ENCODE measurements at regions not wholly inside any gene's neighbourhood (a gene's known extent, or its start where the extent isn't known, plus 50 kb on each side); places are given as distances from the start of the nearest gene placed in this dataset.

DNA sequence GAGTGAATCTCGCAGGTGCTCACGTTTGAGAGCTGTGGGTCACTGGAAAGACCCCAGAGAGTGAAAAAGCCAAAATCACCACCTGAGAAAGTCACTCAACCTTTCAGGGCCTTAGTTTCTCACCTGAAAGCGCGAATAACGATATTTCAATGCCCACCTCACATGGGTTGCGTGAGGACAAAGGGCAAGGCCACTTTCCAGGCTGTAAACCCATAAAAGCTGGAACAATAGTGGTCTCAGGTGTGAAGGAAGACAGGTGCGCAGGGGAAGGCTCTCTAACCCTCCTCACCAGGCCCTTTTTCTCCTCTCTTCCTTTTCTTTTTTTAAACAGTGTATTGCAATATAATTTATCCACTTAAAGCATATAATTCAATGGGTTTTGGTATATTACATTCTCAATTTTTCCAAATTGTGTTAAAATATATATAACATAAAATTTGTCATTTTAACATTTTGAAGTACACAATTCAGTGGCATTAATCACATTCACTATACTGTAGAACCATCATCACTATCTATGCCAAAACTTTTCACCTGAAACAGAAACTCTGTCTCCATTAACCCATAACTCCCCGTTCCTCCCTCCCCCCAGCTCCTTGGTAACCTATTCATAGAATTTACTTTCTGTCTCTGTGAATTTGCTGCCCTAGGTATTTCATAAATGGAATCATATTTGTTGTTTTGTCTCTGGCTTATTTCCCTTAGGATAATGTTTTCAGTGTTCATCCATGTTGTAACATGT, 118.4 kb upstream of the TNR start:
- TF ChIP-seq, protein P1, sequence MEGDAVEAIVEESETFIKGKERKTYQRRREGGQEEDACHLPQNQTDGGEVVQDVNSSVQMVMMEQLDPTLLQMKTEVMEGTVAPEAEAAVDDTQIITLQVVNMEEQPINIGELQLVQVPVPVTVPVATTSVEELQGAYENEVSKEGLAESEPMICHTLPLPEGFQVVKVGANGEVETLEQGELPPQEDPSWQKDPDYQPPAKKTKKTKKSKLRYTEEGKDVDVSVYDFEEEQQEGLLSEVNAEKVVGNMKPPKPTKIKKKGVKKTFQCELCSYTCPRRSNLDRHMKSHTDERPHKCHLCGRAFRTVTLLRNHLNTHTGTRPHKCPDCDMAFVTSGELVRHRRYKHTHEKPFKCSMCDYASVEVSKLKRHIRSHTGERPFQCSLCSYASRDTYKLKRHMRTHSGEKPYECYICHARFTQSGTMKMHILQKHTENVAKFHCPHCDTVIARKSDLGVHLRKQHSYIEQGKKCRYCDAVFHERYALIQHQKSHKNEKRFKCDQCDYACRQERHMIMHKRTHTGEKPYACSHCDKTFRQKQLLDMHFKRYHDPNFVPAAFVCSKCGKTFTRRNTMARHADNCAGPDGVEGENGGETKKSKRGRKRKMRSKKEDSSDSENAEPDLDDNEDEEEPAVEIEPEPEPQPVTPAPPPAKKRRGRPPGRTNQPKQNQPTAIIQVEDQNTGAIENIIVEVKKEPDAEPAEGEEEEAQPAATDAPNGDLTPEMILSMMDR (IDR thresholded peaks at IDR 0.05): no peak
- TF ChIP-seq POLR2A (IDR thresholded peaks at IDR 0.05): no peak
- no peak for DNase-seq
- no peaks in the 10 kb centered on the region for H3K27me3 ChIP-seq
- no peak overlapping the region for H3K4me3 ChIP-seq
- H3K9me3 ChIP-seq: no peaks in the 10 kb centered on the region
- H3K36me3 ChIP-seq: no peaks in the 10 kb centered on the region
- intact Hi-C loops (cut with DNase I; ENCODE audit: low total_unique reads): no loop called here
- H3K27ac ChIP-seq: no peak overlapping the region
- no peaks in the 10 kb centered on the region for H3K4me1 ChIP-seq

DNA sequence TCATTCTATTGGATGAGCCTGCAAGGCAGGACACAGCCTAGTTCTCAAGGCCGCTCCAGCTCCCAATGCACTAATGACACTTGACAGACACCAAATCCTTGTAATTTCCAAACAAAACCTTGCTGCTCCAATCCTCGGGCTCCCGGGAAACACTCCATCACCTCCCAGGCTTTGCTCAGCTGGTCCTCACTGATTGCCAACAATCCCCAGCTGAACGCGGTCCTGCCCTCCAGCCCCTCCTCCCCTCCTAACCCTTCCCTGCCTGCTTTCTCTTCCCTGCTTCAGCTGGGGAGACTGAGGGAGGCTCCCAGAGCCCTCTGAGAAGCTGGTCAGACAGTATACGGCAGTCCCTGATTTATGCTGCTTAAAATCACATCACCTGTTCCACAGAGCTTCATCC, 114.4 kb upstream of the TNR start:
- DNase-seq: no peak
- Histone ChIP-seq H3K4me1 (no peaks in the 10 kb centered on the region), H3K9me3 (no peaks in the 10 kb centered on the region), H3K36me3 (no peaks in the 10 kb centered on the region), H3K27me3 (no peaks in the 10 kb centered on the region), H3K4me3 (no peak overlapping the region), H3K27ac (no peak overlapping the region)
- intact Hi-C loops (cut with DNase I; ENCODE audit: low total_unique reads): no loop called here
- no peak for TF ChIP-seq POLR2A (IDR thresholded peaks at IDR 0.05)
- TF ChIP-seq, protein P1 (IDR thresholded peaks at IDR 0.05): no peak

DNA sequence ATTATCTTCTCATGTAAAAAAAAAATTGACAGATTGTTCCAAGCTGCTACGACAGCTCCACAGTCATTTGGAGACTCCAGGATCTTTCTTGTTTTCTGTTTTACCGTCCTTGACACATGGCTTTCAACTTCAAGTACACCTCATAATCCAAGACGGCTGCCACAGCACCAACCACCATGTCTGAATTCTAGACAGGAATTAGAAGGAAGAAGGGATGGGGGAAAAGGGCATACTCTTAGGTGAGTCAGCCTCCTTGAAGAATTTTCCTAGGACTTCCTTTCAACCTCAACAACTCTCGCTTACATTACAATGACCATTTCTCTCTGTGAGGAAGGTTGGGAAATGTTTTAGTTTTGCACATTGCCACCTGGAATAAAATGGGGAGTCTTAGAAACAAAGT, 110.3 kb upstream of the TNR start:
- no peak for TF ChIP-seq POLR2A (IDR thresholded peaks at IDR 0.05)
- TF ChIP-seq, protein P1 (IDR thresholded peaks at IDR 0.05): no peak
- Histone ChIP-seq H3K4me1 (no peaks in the 10 kb centered on the region), H3K36me3 (no peaks in the 10 kb centered on the region), H3K27ac (no peak overlapping the region), H3K9me3 (no peaks in the 10 kb centered on the region), H3K4me3 (no peak overlapping the region), H3K27me3 (no peaks in the 10 kb centered on the region)
- DNase-seq: no peak
- intact Hi-C loops (cut with DNase I; ENCODE audit: low total_unique reads): no loop called here

DNA sequence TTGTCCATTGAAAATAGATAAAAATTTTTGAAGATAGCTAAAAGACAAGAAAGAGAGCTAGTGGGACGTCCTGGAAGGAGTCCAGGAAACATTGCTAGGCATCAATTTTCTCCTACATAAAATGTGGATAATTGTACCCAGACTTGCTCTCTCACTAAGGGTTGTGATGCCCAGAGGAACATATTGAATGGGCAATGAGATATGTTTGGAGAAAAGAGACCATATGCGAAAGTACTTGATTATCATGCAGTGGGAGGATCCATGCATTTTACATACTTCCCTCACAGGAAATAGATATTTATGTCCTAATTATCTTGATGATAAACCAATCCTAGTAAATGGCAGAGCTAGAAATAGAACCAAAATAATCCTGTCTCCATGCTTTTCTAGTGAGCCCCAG, 108.4 kb upstream of the TNR start:
- no peaks in the 10 kb centered on the region for H3K9me3 ChIP-seq
- H3K27ac ChIP-seq: no peak overlapping the region
- TF ChIP-seq POLR2A (IDR thresholded peaks at IDR 0.05): no peak
- TF ChIP-seq, protein P1 (IDR thresholded peaks at IDR 0.05): no peak
- intact Hi-C loops (cut with DNase I; ENCODE audit: low total_unique reads): no loop called here
- DNase-seq: no peak
- H3K27me3 ChIP-seq: no peaks in the 10 kb centered on the region
- no peaks in the 10 kb centered on the region for H3K36me3 ChIP-seq
- no peak overlapping the region for H3K4me3 ChIP-seq
- no peaks in the 10 kb centered on the region for H3K4me1 ChIP-seq

DNA sequence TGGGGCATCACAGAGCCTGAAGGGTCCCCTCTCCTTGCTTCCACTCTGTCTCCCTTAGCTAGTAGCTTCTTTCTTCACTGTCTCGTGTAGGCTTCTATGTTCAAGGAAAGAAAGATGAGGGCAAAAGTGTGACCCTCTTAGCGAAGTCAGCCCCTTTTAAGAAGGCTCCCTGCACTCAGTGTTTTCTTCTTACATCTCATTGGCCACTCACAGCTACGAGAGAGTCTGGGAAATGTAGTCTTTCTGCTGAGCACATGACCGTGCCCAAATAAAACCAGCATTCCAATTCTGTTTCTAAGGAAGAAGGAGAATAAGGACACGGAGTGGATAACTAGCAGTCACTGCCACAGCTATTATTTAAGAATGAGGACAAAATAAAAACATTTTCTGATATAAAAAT, 104.9 kb upstream of the TNR start:
- H3K4me1 ChIP-seq: no peaks in the 10 kb centered on the region
- H3K36me3 ChIP-seq: no peaks in the 10 kb centered on the region
- intact Hi-C loops (cut with DNase I; ENCODE audit: low total_unique reads): no loop called here
- DNase-seq: no peak
- no peak overlapping the region for H3K27ac ChIP-seq
- H3K27me3 ChIP-seq: no peaks in the 10 kb centered on the region
- H3K9me3 ChIP-seq: no peaks in the 10 kb centered on the region
- no peak overlapping the region for H3K4me3 ChIP-seq
- TF ChIP-seq, protein P1 (IDR thresholded peaks at IDR 0.05): no peak
- no peak for TF ChIP-seq POLR2A (IDR thresholded peaks at IDR 0.05)
